ENCODE measurements at regions not wholly inside any gene's neighbourhood (a gene's known extent, or its start where the extent isn't known, plus 50 kb on each side); places are given as distances from the start of the nearest gene placed in this dataset.

GRCh38 chr10:111289461-111289860, 212.6 kb downstream of the ADRA2A start:
- TF ChIP-seq POLR2A (IDR thresholded peaks at IDR 0.05) (no peak), CTCF (IDR thresholded peaks at IDR 0.05) (no peak)
